Mesodermal cell (in vitro differentiated cells): ENCODE measurements at regions not wholly inside any gene's neighbourhood (a gene's known extent, or its start where the extent isn't known, plus 50 kb on each side); places are given as distances from the start of the nearest gene placed in this dataset.

Experiments used
- H3K27ac ChIP-seq: 2 replicates; pipeline ENCODE4 v1.7.0; 2013; ENCODE audit warnings: mild to moderate bottlenecking, low read depth, low read length, moderate library complexity; ENCODE audit not compliant: severe bottlenecking
- H3K36me3 ChIP-seq: 2 replicates; pipeline ENCODE4 v1.7.1; 2013; ENCODE audit warnings: mild to moderate bottlenecking, low read length, moderate library complexity; ENCODE audit not compliant: control insufficient read depth, insufficient read depth
- H3K4me1 ChIP-seq: one replicate; pipeline ENCODE4 v1.7.1; 2013; ENCODE audit warnings: mild to moderate bottlenecking, low read length; ENCODE audit not compliant: insufficient read depth, control insufficient read depth, poor library complexity, severe bottlenecking
- H3K4me3 ChIP-seq: 2 replicates; pipeline ENCODE4 v1.7.0; 2013; ENCODE audit warnings: low read length, control low read depth, mild to moderate bottlenecking; ENCODE audit not compliant: insufficient read depth, poor library complexity, severe bottlenecking; ENCODE audit errors: extremely low read depth
- H3K9me3 ChIP-seq: 2 replicates; pipeline ENCODE4 v1.7.1; 2013; ENCODE audit warnings: mild to moderate bottlenecking, low read length, moderate library complexity; ENCODE audit not compliant: control insufficient read depth
- WGBS, 2 experiments: methylation state at CpG; one replicate each; pipeline ENCODE4 v1.1.5; 2013; ENCODE audit warnings: missing lambda C conversion rate in 2 of 2; ENCODE audit not compliant: insufficient coverage in 2 of 2; 5-methylcytosine and 5-hydroxymethylcytosine counted together

- no peak overlapping the region for H3K4me3 ChIP-seq
- no peak overlapping the region for H3K27ac ChIP-seq
- H3K4me1 ChIP-seq: peaks cover 2% of the 10 kb centered on the region
- 92 to 100% methylated on average over 1 to 2 of the region's 2 CpGs for WGBS, 2 experiments
- no peaks in the 10 kb centered on the region for H3K36me3 ChIP-seq
- H3K9me3 ChIP-seq: no peaks in the 10 kb centered on the region
Measured at GRCh38 chr12:97316321-97316720, 146.3 kb upstream of the RMST start.

- Histone ChIP-seq H3K4me3 (no peak overlapping the region), H3K36me3 (no peaks in the 10 kb centered on the region), H3K9me3 (no peaks in the 10 kb centered on the region), H3K27ac (no peak overlapping the region), H3K4me1 (no peaks in the 10 kb centered on the region)
- 94 to 100% methylated on average over 1 to 2 of the region's 4 CpGs for WGBS, 2 experiments
Measured at GRCh38 chr12:97321621-97322020, 141.0 kb upstream of the RMST start.

- Histone ChIP-seq H3K4me3 (no peak overlapping the region), H3K4me1 (no peaks in the 10 kb centered on the region), H3K36me3 (no peaks in the 10 kb centered on the region), H3K27ac (no peak overlapping the region), H3K9me3 (no peaks in the 10 kb centered on the region)
- 100% methylated on average over 1 of the region's 4 CpGs; no CpG with 5 or more reads in 1 of the 2 experiments for WGBS, 2 experiments
Measured at GRCh38 chr12:97322388-97322787, 140.2 kb upstream of the RMST start.

- H3K36me3 ChIP-seq: no peaks in the 10 kb centered on the region
- H3K4me3 ChIP-seq: no peak overlapping the region
- H3K27ac ChIP-seq: no peak overlapping the region
- WGBS, 2 experiments: 75 to 81% methylated on average over 2 to 4 of the region's 4 CpGs
- H3K9me3 ChIP-seq: no peaks in the 10 kb centered on the region
- no peaks in the 10 kb centered on the region for H3K4me1 ChIP-seq
Measured at GRCh38 chr12:97323154-97323553, 139.4 kb upstream of the RMST start.

DNA sequence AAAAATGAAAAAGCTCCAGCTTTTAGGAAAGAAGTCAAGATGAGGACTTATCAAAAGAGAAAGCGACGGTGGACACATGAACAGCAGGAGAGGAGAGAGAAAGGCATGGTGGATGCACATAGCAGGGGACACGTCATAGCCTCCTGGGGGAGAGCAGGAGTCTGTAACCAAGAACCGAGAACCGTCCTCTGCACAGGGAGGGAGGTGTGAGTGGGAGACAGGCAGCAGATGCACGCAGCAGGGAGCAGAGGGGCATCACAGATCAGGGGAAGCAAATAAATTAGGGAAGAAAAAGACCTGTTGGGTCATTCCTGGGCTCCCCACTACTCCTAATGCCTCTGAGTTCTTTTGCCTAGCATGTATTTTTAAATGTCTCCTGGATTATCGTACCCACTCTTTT lies 138.1 kb upstream of the RMST start:
- no peak overlapping the region for H3K4me3 ChIP-seq
- 63 to 75% methylated on average over 6 to 7 of the region's 7 CpGs for WGBS, 2 experiments

GRCh38 chr12:97335115-97335514 lies 127.5 kb upstream of the RMST start:
- H3K4me3 ChIP-seq: no peak overlapping the region
- H3K36me3 ChIP-seq: no peaks in the 10 kb centered on the region
- no peaks in the 10 kb centered on the region for H3K4me1 ChIP-seq
- WGBS, 2 experiments: 95 to 97% methylated on average over 2 to 3 of the region's 4 CpGs
- H3K9me3 ChIP-seq: no peaks in the 10 kb centered on the region
- no peak overlapping the region for H3K27ac ChIP-seq

More for the DNA sequence above, 138.1 kb upstream of the RMST start:
- Histone ChIP-seq H3K4me1 (no peaks in the 10 kb centered on the region), H3K9me3 (no peaks in the 10 kb centered on the region), H3K36me3 (no peaks in the 10 kb centered on the region), H3K27ac (no peak overlapping the region)

DNA sequence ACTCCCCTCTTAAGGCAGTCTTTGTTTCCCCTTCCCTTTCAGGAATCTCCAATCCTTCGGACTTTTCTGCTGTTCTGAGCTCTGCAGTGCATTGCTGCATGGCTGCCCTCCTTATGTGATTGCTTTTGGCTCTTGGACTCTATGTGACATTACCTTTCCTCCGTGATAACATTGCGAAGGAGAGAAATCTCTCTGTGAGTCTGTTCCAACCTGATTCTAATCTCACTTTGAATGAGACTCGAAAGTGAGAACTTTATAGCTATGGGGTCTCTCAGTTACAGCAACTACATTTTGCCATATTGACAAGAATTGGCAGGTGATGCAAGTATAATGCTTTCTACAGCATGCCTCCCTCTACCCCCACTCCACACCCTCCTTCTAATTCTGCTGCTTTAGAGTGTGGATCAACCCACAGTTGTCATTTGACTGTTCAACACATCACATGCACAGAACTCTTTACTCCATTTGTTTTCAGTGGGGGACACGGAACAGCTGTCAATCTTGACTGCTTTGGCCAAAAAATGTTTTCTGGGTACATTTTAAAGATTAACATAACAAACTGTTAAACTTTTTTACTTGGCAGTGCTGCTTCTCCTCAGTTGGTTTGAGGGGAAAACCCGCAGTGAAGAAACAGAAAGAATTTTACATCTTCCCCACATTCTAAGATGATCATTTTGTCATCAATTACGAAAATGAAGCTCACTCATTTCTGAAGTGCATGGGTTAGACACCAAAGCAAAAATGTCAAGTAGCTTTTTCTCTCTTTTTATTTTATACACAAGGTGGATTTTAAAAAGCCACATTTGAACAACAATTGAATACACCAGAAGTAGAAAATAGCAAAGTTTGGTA lies 125.5 kb upstream of the RMST start:
- 76 to 89% methylated on average over 4 of the region's 7 CpGs for WGBS, 2 experiments
- H3K27ac ChIP-seq: no peak overlapping the region
- H3K4me3 ChIP-seq: no peak overlapping the region
- no peaks in the 10 kb centered on the region for H3K9me3 ChIP-seq
- no peaks in the 10 kb centered on the region for H3K4me1 ChIP-seq
- no peaks in the 10 kb centered on the region for H3K36me3 ChIP-seq

DNA sequence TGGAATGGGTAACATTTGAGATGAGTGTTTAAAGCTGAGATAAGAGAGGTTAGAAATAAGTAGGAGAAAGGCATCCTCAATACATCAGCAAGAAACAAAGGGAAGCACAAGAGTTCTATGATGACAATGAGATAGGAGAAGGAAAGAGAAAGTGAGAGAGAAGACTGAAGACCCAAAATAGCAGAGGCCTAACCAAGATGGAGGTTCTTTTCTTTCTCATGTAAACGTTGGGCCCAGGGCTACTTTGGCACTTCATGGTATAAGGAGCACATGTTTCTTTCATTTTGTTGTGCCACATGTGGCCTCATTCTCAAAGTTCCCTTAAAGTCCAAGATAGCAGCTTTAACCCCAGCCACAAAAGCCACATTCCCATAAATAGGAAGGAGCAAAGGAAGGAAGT lies 120.5 kb upstream of the RMST start:
- WGBS, 2 experiments: 100% methylated on average over 1 of the region's 1 CpG; no CpG with 5 or more reads in 1 of the 2 experiments
- no peak overlapping the region for H3K27ac ChIP-seq

GRCh38 chr12:97347956-97348355 lies 114.6 kb upstream of the RMST start:
- Histone ChIP-seq H3K4me1 (no peaks in the 10 kb centered on the region), H3K4me3 (no peak overlapping the region), H3K9me3 (no peaks in the 10 kb centered on the region), H3K36me3 (no peaks in the 10 kb centered on the region), H3K27ac (no peak overlapping the region)
- WGBS, 2 experiments: 92 to 100% methylated on average over 1 to 2 of the region's 5 CpGs

More for the DNA sequence above, 120.5 kb upstream of the RMST start:
- H3K36me3 ChIP-seq: no peaks in the 10 kb centered on the region
- H3K9me3 ChIP-seq: no peaks in the 10 kb centered on the region
- no peaks in the 10 kb centered on the region for H3K4me1 ChIP-seq
- no peak overlapping the region for H3K4me3 ChIP-seq

- no peak overlapping the region for H3K27ac ChIP-seq
- H3K4me3 ChIP-seq: no peak overlapping the region
- no peaks in the 10 kb centered on the region for H3K9me3 ChIP-seq
- WGBS, 2 experiments: 79% methylated on average over 2 of the region's 3 CpGs; no CpG with 5 or more reads in 1 of the 2 experiments
- H3K36me3 ChIP-seq: no peaks in the 10 kb centered on the region
- no peaks in the 10 kb centered on the region for H3K4me1 ChIP-seq
Measured at GRCh38 chr12:97358361-97358760, 104.2 kb upstream of the RMST start.

- Histone ChIP-seq H3K4me1 (no peaks in the 10 kb centered on the region), H3K36me3 (no peaks in the 10 kb centered on the region), H3K27ac (no peak overlapping the region), H3K4me3 (no peak overlapping the region), H3K9me3 (no peaks in the 10 kb centered on the region)
- 92 to 97% methylated on average over 3 of the region's 5 CpGs for WGBS, 2 experiments
Measured at GRCh38 chr12:97359021-97359690, 103.4 kb upstream of the RMST start.
